HUES48 (cell line): ENCODE measurements at regions not wholly inside any gene's neighbourhood (a gene's known extent, or its start where the extent isn't known, plus 50 kb on each side); places are given as distances from the start of the nearest gene placed in this dataset.

Source experiments
- H3K27ac ChIP-seq: one replicate; pipeline ENCODE4 v1.7.0; 2013; ENCODE audit warnings: low read depth, low read length, inconsistent platforms
- H3K27me3 ChIP-seq: 2 replicates; pipeline ENCODE4 v1.6.1; 2013; ENCODE audit warnings: mild to moderate bottlenecking, low read length; ENCODE audit not compliant: control insufficient read depth, insufficient read depth
- H3K36me3 ChIP-seq: 2 replicates; pipeline ENCODE4 v1.6.1; 2013; ENCODE audit warnings: low read length; ENCODE audit not compliant: control insufficient read depth, insufficient read depth
- H3K4me1 ChIP-seq: 2 replicates; pipeline ENCODE4 v1.6.1; 2013; ENCODE audit warnings: mild to moderate bottlenecking, low read length; ENCODE audit not compliant: control insufficient read depth, insufficient read depth
- H3K4me3 ChIP-seq: 2 replicates; pipeline ENCODE4 v1.5.1; 2013; ENCODE audit warnings: mild to moderate bottlenecking, low read depth, low read length
- H3K9ac ChIP-seq: 2 replicates; pipeline ENCODE4 v1.6.1; 2013; ENCODE audit warnings: mild to moderate bottlenecking, low read depth, low read length, moderate library complexity
- H3K9me3 ChIP-seq: 2 replicates; pipeline ENCODE4 v1.6.1; 2013; ENCODE audit warnings: low read length; ENCODE audit not compliant: control insufficient read depth, insufficient read depth

DNA sequence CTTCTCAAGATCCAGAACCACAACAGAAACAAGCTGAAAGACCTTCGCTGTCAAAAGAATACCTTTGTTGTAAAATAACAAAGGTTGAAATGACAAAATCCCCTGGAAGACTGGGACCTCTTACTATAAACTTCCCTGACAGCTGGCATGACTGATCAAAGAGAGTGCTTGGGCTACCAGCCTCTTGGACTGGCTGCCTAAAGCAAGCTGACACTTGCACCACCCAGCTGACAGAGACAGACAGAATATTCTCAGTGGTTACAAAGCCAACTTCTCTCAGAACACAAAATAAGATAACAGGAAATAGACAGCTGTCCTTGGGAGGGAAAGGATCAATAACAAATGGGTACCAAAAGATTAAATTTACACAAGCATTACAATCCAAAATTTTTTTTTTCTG is 241.7 kb upstream of the SPOCK3 start:
- no peak overlapping the region for H3K27ac ChIP-seq
- no peaks in the 10 kb centered on the region for H3K36me3 ChIP-seq
- H3K27me3 ChIP-seq, result no peaks in the 10 kb centered on the region
- H3K9ac ChIP-seq, result no peak overlapping the region
- no peaks in the 10 kb centered on the region for H3K9me3 ChIP-seq
- H3K4me1 ChIP-seq, result peaks cover 6% of the 10 kb centered on the region; the same call in 1 of the 2 replicates
- H3K4me3 ChIP-seq, result no peak overlapping the region

DNA sequence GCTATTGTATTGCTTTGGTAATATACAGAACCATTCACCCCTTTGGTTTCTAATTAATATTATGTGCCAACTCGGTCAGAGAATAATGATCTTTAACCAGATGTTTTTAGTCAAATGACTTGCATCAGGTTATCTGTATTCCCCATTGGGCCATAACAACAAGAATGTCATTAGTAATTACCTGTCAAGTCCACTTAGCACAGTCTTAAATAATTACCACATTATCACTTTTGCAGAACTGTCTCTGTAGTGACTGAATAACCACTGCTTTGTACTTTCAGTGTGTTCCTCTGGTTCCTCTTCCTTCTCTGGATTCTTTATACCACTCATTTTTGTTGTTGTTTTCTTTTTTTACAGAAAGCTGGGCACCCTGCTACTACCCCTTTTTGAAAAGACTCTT is 257.7 kb upstream of the SPOCK3 start:
- Histone ChIP-seq H3K9me3 (peaks cover 14% of the 10 kb centered on the region; the same call in 1 of the 2 replicates), H3K36me3 (no peaks in the 10 kb centered on the region), H3K4me3 (no peak overlapping the region), H3K9ac (no peak overlapping the region), H3K4me1 (no peaks in the 10 kb centered on the region), H3K27me3 (no peaks in the 10 kb centered on the region), H3K27ac (no peak overlapping the region)

DNA sequence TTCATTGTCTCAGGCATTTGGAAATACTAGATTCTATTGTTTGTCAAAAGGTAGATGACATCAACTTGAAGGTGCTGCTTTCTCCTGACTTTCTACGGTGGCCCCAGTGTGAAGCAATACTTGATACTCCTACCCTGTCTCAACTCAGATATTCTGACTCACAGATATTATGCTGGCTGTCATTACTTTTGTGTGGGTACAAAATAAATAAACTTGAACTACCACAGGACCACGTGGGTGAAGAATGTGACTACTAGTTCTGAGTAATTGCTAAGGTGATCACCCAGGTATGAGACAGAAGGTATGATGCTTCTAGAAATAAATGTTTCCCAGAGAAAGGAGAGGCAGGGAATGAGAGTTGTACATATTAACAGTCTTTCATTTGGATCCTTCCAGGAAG is 275.3 kb upstream of the SPOCK3 start:
- Histone ChIP-seq H3K36me3 (no peaks in the 10 kb centered on the region), H3K9me3 (no peaks in the 10 kb centered on the region), H3K9ac (no peak overlapping the region), H3K4me3 (no peak overlapping the region), H3K4me1 (no peaks in the 10 kb centered on the region), H3K27me3 (no peaks in the 10 kb centered on the region), H3K27ac (no peak overlapping the region)

DNA sequence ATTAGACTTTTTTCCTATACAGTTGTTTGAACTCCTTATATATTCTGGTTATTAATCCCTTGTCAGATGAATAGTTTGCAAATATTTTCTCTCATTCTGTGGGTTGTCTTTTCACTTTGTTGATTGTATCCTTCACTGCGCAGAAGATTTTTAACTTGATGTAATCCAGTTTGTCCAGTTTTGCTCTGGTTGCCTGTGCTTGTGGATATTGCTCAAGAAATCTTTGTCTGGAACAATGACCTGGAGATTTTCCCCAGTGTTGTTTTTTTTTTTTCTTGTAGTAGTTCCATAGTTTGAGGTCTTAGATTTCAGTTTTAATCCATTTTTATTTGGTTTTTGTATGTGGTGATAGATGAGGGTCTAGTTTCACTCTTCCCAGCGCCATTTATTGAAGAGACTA is 289.8 kb upstream of the SPOCK3 start:
- H3K36me3 ChIP-seq, result no peaks in the 10 kb centered on the region
- no peak overlapping the region for H3K9ac ChIP-seq
- no peak overlapping the region for H3K4me3 ChIP-seq
- H3K27ac ChIP-seq, result no peak overlapping the region
- no peaks in the 10 kb centered on the region for H3K4me1 ChIP-seq
- no peaks in the 10 kb centered on the region for H3K9me3 ChIP-seq
- H3K27me3 ChIP-seq, result no peaks in the 10 kb centered on the region

DNA sequence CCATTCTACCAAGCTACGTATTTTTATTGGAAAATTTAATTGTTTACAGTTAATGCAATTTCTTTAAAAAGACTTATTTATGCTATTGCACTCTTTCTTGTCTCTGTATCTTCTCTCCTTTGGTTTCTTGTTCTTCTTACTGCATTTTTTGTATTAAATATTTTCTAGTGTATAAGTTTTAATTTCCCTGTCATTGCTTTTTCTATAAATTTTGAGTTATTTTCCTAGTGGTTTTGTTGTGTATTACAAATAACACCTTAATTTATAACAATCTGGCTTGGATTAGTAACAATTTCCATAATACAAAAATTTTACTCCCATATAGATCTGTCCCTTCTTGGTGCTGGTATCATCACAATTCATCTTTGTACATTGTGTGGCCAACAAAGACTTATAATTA is 303.5 kb upstream of the SPOCK3 start:
- H3K27me3 ChIP-seq, result no peaks in the 10 kb centered on the region
- no peaks in the 10 kb centered on the region for H3K36me3 ChIP-seq
- peaks cover 2% of the 10 kb centered on the region; the same call in 1 of the 2 replicates for H3K9me3 ChIP-seq
- H3K4me3 ChIP-seq, result no peak overlapping the region
- H3K4me1 ChIP-seq, result no peaks in the 10 kb centered on the region
- H3K27ac ChIP-seq, result no peak overlapping the region
- H3K9ac ChIP-seq, result no peak overlapping the region

DNA sequence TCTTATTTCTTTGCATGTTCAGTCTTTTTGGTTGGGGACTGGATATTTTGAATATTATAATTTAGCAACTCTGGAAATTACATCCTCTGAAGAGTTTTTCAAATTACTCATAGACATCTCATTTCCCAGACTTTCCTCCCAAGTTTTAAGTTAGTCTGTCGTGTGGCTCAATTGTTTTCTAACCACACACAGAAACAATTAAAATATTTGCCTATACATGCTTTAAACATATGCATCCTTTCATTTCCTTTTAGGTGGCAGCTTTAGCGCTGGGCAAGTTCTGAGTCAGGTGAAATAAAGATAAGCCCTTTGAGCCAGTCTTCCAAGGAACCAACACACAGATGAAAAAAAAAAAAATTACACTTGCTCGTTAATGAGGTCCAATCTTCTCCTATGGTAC is 307.0 kb upstream of the SPOCK3 start:
- no peak overlapping the region for H3K27ac ChIP-seq
- no peaks in the 10 kb centered on the region for H3K36me3 ChIP-seq
- H3K27me3 ChIP-seq, result no peaks in the 10 kb centered on the region
- no peak overlapping the region for H3K4me3 ChIP-seq
- no peak overlapping the region for H3K9ac ChIP-seq
- no peaks in the 10 kb centered on the region for H3K9me3 ChIP-seq
- H3K4me1 ChIP-seq, result no peaks in the 10 kb centered on the region

DNA sequence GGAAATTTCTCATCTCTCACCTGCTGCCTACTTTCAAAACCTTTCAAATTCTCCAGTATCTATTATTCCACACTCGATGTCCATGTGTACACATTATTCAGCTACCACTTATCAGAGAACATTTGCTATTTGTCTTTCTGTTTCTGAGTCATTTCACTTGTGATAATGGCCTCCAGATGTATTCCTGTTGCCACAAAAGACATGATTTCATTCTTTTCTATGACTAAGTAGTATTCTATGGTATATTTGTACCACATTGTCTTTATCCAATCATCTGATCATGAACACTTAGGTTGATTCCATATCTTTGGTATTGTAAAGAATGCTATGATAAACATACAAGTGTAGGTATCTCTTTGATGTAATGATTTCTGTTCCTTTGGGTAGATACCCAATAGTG is 310.1 kb upstream of the SPOCK3 start:
- Histone ChIP-seq H3K4me3 (no peak overlapping the region), H3K27me3 (no peaks in the 10 kb centered on the region), H3K27ac (no peak overlapping the region), H3K9ac (no peak overlapping the region), H3K36me3 (no peaks in the 10 kb centered on the region), H3K9me3 (no peaks in the 10 kb centered on the region), H3K4me1 (no peaks in the 10 kb centered on the region)

DNA sequence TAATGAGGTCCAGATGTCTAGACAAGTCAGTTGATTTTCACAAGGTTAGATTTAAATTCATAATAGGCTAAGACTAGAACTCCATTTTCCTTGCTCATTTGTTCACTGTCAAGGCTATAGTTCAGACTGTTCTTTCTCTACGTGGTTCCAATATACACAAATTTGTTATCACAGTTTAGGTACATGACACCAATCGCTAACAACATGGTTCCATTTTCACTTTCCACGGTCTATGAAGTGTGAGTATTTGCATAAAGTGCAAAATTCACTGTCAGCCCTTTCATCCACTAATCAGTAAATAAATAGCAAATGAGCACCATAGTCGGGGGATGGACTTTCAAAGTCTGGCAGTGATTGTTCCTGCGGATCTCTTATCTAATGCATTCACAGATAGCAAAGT is 315.7 kb upstream of the SPOCK3 start:
- no peak overlapping the region for H3K9ac ChIP-seq
- no peak overlapping the region for H3K4me3 ChIP-seq
- no peaks in the 10 kb centered on the region for H3K27me3 ChIP-seq
- no peaks in the 10 kb centered on the region for H3K36me3 ChIP-seq
- H3K27ac ChIP-seq, result no peak overlapping the region
- H3K4me1 ChIP-seq, result no peaks in the 10 kb centered on the region
- H3K9me3 ChIP-seq, result no peaks in the 10 kb centered on the region

DNA sequence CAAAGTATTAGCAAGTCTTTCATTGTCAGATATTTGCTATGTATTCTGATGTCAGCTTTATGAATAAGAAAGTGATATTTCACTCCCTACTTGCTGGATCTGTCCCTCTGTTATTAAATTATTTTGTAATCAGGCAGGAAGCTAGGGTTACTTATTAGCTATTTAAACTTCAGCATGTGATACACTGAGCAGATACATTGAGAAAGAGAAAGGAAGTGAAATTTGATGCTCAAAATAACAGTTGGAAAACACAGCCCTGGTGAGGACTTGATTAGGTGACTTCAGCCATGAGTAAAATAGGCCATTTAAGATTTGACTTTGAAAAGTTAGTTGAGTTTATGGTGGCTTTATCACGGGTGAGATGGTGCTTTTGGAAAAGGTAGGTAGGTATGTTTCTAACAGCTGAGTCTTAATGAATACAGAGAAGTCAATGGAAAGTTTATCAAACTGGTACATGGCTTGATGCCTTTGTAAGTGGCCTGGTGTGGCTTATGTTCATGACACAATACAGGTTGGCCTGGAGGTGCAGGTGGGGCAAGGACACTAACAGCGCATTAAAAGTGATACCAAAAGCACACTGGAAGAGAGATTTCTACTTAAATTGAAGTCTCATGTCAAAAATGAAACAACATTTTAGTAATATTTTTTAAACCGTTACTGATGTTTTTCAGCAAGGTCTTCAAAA is 321.2 kb upstream of the SPOCK3 start:
- H3K27me3 ChIP-seq, result no peaks in the 10 kb centered on the region
- no peak overlapping the region for H3K27ac ChIP-seq
- no peaks in the 10 kb centered on the region; the same call in none of the 2 replicates for H3K9me3 ChIP-seq
- H3K9ac ChIP-seq, result no peak overlapping the region
- no peaks in the 10 kb centered on the region for H3K36me3 ChIP-seq
- H3K4me3 ChIP-seq, result no peak overlapping the region
- H3K4me1 ChIP-seq, result no peaks in the 10 kb centered on the region

DNA sequence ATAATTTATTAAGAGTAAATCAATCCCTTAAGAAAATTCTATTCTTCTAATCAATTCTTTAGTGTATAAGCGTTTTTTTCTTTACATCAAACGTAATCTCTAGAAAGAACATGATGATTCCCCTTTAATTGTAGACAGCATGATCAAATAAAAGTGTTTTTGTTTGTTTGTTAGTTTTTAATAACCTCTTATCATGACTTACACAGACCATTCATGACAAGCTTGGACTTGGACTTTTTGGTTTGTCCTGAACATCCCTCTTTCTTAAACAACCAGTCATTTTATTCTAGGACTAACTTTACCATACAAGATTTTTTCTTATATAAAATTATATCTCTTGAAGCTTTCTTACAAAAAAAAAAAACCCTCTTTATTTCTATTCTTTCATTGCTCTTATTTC is 344.6 kb upstream of the SPOCK3 start:
- Histone ChIP-seq H3K36me3 (no peaks in the 10 kb centered on the region), H3K27me3 (no peaks in the 10 kb centered on the region), H3K27ac (no peak overlapping the region), H3K4me1 (no peaks in the 10 kb centered on the region), H3K9me3 (peaks cover 60% of the 10 kb centered on the region), H3K4me3 (no peak overlapping the region), H3K9ac (no peak overlapping the region)

DNA sequence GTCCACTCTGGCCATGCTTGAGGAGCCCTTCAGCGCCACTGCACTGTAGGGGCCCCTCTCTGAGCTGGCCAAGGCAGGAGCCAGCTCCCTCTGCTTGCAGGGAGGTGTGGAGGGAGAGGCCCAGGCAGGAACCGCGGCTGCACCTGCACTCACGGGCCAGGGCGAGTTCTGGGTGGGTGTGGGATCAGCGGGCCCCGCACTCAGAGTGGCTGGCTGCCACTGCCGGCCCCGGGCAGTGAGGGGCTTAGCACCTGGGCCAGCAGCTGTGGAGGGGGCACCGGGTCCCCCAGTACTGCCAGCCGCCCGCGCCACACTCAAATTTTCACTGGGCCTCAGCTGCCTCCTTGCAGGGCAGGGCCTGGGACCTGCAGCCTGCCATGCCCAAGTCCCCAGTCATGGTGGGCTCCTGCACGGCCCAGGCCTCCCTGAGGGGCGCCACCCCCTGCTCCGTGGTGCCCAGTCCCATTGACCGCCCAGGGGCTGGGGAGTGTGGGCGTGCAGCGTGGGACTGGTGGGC is 347.2 kb upstream of the SPOCK3 start:
- peaks cover 50% of the 10 kb centered on the region for H3K9me3 ChIP-seq
- no peaks in the 10 kb centered on the region for H3K27me3 ChIP-seq

More for the DNA sequence above, 347.2 kb upstream of the SPOCK3 start:
- Histone ChIP-seq H3K4me1 (no peaks in the 10 kb centered on the region), H3K36me3 (no peaks in the 10 kb centered on the region), H3K4me3 (no peak overlapping the region), H3K9ac (no peak overlapping the region), H3K27ac (no peak overlapping the region)
